Panc1 (cell line): ENCODE measurements at regions not wholly inside any gene's neighbourhood (a gene's known extent, or its start where the extent isn't known, plus 50 kb on each side); places are given as distances from the start of the nearest gene placed in this dataset.

Experiments used
- ATAC-seq: fragments of 200-7000 bp; cut with Tn5 transposase; 2 replicates; pipeline ENCODE4 v1.9.1; 2020; ENCODE audit warnings: mild to moderate bottlenecking, moderate library complexity
- BruUV-seq: library from RNA; stranded (reverse); fragments of 400-500 nt; replicated peaks from 2 replicates; lab custom pipeline; 2021; lab: Mats Ljungman, UMichigan
- CTCF ChIA-PET: fragments of 300-600 bp; sonication (Branson Sonifier 250); formaldehyde crosslinking; loops from one replicate; lab custom pipeline; 2022; ENCODE audit warnings: antibody characterized with exemption; lab: Charles Lee
- POLR2A ChIA-PET: fragments of 300-600 bp; sonication (Branson Sonifier 250); formaldehyde crosslinking; loops from one replicate; lab custom pipeline; 2022; ENCODE audit warnings: antibody characterized with exemption; lab: Charles Lee
- DNase-seq: peaks from one replicate; pipeline ENCODE4 v3.0.0-alpha.2; 2010; ENCODE audit warnings: low read depth, low spot score
- H3K27ac ChIP-seq: 2 replicates; pipeline ENCODE4 v1.5.1; 2011; ENCODE audit warnings: mild to moderate bottlenecking, low read length, inconsistent platforms
- H3K27me3 ChIP-seq: fragments of 200-500 bp; sonication (Bioruptor generic); 2 replicates; pipeline ENCODE4 v1.6.0; 2014; ENCODE audit warnings: low read length, inconsistent platforms; ENCODE audit not compliant: control insufficient read depth, insufficient read depth
- H3K36me3 ChIP-seq: fragments of 200-500 bp; sonication (Bioruptor generic); 2 replicates; pipeline ENCODE4 v1.5.1; 2014; ENCODE audit warnings: inconsistent platforms, mild to moderate bottlenecking, low read length, moderate library complexity; ENCODE audit not compliant: control insufficient read depth, insufficient read depth
- H3K4me1 ChIP-seq: 2 replicates; pipeline ENCODE4 v1.5.1; 2011; ENCODE audit warnings: inconsistent platforms, mild to moderate bottlenecking, low read length, moderate library complexity; ENCODE audit not compliant: control insufficient read depth, insufficient read depth
- H3K4me3 ChIP-seq, 2 experiments: 2 replicates each; pipeline ENCODE4 v1.5.1; 2011 to 2012; ENCODE audit warnings: low read depth in 2 of 2, low read length in 2 of 2, mild to moderate bottlenecking in 2 of 2, inconsistent platforms in 1 of 2, moderate library complexity in 1 of 2
- H3K9me3 ChIP-seq: fragments of 200-500 bp; sonication (Bioruptor generic); 2 replicates; pipeline ENCODE4 v1.5.1; 2014; ENCODE audit warnings: low read depth, mild to moderate bottlenecking, inconsistent platforms, low read length, moderate library complexity; ENCODE audit not compliant: control insufficient read depth, insufficient read depth
- POLR2AphosphoS5 ChIP-seq: IDR thresholded peaks from 2 replicates; pipeline ENCODE4 v1.6.1; 2012; ENCODE audit warnings: mild to moderate bottlenecking, low read depth, low read length, moderate library complexity
- SIN3A ChIP-seq: IDR thresholded peaks from 2 replicates; pipeline ENCODE4 v1.6.1; 2012; ENCODE audit warnings: low read depth, mild to moderate bottlenecking, low read length, moderate library complexity, borderline replicate concordance; ENCODE audit not compliant: insufficient read depth
- TCF7L2 ChIP-seq: IDR thresholded peaks from 2 replicates; pipeline ENCODE4 v1.6.1; 2011; ENCODE audit warnings: mild to moderate bottlenecking, low read depth, low read length, inconsistent platforms
- in situ Hi-C: cut with HindIII; loops from 2 replicates; pipeline ENCODE4 v1.10.0; 2016; ENCODE audit warnings: low sequenced_read_pairs, low pct_unique_long_range_greater_than_20kb
- intact Hi-C: fragments of 100-400 bp; cut with micrococcal nuclease; formaldehyde crosslinking; loops from one replicate; pipeline ENCODE4 v1.10.0; 2022; ENCODE audit not compliant: unreplicated experiment
- TF ChIP-seq, protein P1 (sequence below), 2 experiments: IDR thresholded peaks; 2 replicates each; pipeline ENCODE4 v1.6.1; 2011 to 2012; ENCODE audit warnings: low read depth in 2 of 2, control low read depth in 1 of 2, low read length in 1 of 2, mild to moderate bottlenecking in 1 of 2, moderate library complexity in 1 of 2; ENCODE audit not compliant: insufficient read depth in 1 of 2
- TF ChIP-seq, protein P2 (sequence below): fragments of 450-650 bp; IDR thresholded peaks from 2 replicates; pipeline ENCODE4 v1.5.1; 2017; ENCODE audit warnings: mild to moderate bottlenecking

DNA sequence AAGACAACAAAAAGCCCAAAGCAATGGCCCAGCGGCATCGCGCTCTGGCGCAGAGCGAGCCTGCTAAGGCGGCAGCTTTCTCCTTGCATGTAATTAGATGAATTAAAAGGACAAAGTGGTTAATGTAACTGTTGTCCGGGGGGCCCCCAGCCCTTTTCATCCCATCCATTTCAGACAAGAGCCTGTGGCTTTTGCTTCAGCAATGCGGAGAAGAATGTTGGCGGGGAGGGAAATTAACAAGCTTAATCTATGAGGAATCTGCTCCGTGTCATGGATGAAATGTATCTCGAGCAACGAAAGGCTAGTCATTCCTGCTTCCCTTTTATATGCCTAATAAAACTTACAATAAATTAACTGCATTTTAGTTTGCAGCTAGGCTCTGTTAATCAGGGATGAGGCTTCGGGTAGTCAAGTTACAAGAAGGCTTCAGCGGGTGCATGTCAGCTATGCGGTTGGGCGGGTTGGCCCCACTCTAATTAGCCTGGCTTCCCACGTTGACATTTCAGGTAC, 203.3 kb downstream of the BUB3 start:
- DNase-seq, result no peak
- ChIA-PET CTCF (no interaction called here), POLR2A (no interaction called here)
- Histone ChIP-seq H3K27ac (no peak overlapping the region), H3K36me3 (no peaks in the 10 kb centered on the region), H3K4me3 (no peak overlapping the region), H3K4me1 (no peaks in the 10 kb centered on the region), H3K9me3 (no peaks in the 10 kb centered on the region), H3K27me3 (no peaks in the 10 kb centered on the region)
- TF ChIP-seq SIN3A (no peak), POLR2AphosphoS5 (no peak), TCF7L2 (no peak)
- TF ChIP-seq, protein P1, sequence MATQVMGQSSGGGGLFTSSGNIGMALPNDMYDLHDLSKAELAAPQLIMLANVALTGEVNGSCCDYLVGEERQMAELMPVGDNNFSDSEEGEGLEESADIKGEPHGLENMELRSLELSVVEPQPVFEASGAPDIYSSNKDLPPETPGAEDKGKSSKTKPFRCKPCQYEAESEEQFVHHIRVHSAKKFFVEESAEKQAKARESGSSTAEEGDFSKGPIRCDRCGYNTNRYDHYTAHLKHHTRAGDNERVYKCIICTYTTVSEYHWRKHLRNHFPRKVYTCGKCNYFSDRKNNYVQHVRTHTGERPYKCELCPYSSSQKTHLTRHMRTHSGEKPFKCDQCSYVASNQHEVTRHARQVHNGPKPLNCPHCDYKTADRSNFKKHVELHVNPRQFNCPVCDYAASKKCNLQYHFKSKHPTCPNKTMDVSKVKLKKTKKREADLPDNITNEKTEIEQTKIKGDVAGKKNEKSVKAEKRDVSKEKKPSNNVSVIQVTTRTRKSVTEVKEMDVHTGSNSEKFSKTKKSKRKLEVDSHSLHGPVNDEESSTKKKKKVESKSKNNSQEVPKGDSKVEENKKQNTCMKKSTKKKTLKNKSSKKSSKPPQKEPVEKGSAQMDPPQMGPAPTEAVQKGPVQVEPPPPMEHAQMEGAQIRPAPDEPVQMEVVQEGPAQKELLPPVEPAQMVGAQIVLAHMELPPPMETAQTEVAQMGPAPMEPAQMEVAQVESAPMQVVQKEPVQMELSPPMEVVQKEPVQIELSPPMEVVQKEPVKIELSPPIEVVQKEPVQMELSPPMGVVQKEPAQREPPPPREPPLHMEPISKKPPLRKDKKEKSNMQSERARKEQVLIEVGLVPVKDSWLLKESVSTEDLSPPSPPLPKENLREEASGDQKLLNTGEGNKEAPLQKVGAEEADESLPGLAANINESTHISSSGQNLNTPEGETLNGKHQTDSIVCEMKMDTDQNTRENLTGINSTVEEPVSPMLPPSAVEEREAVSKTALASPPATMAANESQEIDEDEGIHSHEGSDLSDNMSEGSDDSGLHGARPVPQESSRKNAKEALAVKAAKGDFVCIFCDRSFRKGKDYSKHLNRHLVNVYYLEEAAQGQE (IDR thresholded peaks at IDR 0.05; ENCODE audit: insufficient read depth in 1 of 2, low read depth in 2 of 2, low read length in 1 of 2), result no peak
- TF ChIP-seq, protein P2, sequence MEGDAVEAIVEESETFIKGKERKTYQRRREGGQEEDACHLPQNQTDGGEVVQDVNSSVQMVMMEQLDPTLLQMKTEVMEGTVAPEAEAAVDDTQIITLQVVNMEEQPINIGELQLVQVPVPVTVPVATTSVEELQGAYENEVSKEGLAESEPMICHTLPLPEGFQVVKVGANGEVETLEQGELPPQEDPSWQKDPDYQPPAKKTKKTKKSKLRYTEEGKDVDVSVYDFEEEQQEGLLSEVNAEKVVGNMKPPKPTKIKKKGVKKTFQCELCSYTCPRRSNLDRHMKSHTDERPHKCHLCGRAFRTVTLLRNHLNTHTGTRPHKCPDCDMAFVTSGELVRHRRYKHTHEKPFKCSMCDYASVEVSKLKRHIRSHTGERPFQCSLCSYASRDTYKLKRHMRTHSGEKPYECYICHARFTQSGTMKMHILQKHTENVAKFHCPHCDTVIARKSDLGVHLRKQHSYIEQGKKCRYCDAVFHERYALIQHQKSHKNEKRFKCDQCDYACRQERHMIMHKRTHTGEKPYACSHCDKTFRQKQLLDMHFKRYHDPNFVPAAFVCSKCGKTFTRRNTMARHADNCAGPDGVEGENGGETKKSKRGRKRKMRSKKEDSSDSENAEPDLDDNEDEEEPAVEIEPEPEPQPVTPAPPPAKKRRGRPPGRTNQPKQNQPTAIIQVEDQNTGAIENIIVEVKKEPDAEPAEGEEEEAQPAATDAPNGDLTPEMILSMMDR, result no peak
- in situ Hi-C loops, result no loop called here
- no peak for ATAC-seq
- intact Hi-C loops, result no loop called here
- BruUV-seq, result no TSS peak

DNA sequence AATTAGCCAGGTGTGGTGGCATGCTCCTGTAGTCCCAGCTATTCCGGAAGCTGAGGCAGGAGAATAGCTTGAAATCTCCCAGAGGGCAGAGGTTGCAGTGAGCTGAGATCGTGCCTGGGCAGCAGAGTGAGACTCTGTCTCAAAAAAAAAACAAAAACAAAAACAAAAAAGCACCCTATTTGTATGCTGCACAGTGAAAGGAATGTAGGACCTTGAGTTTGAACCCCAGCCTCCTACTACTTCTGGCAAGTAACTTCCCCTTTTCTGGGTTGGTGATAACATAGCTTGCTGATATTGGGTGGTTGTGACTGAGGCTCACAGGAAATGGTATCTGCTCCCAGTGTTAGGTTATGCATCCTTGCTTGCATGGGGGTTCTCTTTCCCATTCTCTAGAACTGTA, 205.3 kb downstream of the BUB3 start:
- H3K9me3 ChIP-seq, result no peaks in the 10 kb centered on the region
- ATAC-seq (no peak), DNase-seq (no peak)
- BruUV-seq, result no TSS peak
- TF ChIP-seq, protein P1 (IDR thresholded peaks at IDR 0.05; ENCODE audit: insufficient read depth in 1 of 2, low read depth in 2 of 2, low read length in 1 of 2), result no peak
- TF ChIP-seq POLR2AphosphoS5, result no peak
- no peak overlapping the region for H3K4me3 ChIP-seq
- CTCF ChIA-PET, result no interaction called here
- in situ Hi-C loops, result no loop called here
- H3K4me1 ChIP-seq, result no peaks in the 10 kb centered on the region
- POLR2A ChIA-PET, result no interaction called here
- intact Hi-C loops, result no loop called here
- H3K27ac ChIP-seq, result no peak overlapping the region
- H3K27me3 ChIP-seq, result no peaks in the 10 kb centered on the region
- H3K36me3 ChIP-seq, result no peaks in the 10 kb centered on the region
